ENCODE measurements at regions not wholly inside any gene's neighbourhood (a gene's known extent, or its start where the extent isn't known, plus 50 kb on each side); places are given as distances from the start of the nearest gene placed in this dataset.
"Not testable (repeated sequence)": the region's sequence is repeated elsewhere in the genome, so short reads cannot be mapped to it uniquely, and the experiment has no call there.

- DNase-seq: no peak
Measured at GRCh38 chr9:71504636-71505035, 263.7 kb downstream of the CEMIP2 start.

- DNase-seq: no peak
Measured at GRCh38 chr9:71498691-71499090, 269.6 kb downstream of the CEMIP2 start.

GRCh38 chr9:71490810-71491209 is 277.5 kb downstream of the CEMIP2 start:
- DNase-seq: no peak

- DNase-seq: no peak
Measured at GRCh38 chr9:71487061-71487460, 281.3 kb downstream of the CEMIP2 start.

GRCh38 chr9:71485326-71485725 is 283.0 kb downstream of the CEMIP2 start:
- DNase-seq: no peak

- no peak for DNase-seq
Measured at GRCh38 chr9:71483436-71483835, 284.9 kb downstream of the CEMIP2 start.

GRCh38 chr9:71479621-71480020 is 288.7 kb downstream of the CEMIP2 start:
- DNase-seq: no peak

GRCh38 chr9:71472400-71472799 is 295.9 kb downstream of the CEMIP2 start:
- no peak for DNase-seq

- no peak for DNase-seq
Measured at GRCh38 chr9:71465392-71465791, 302.9 kb downstream of the CEMIP2 start.

- DNase-seq: no peak
Measured at GRCh38 chr9:71459082-71459481, 309.2 kb downstream of the CEMIP2 start.

GRCh38 chr9:71446473-71447411 is 321.6 kb downstream of the CEMIP2 start:
- DNase-seq: no peak

GRCh38 chr9:71446106-71446472 is 322.2 kb downstream of the CEMIP2 start:
- DNase-seq: no peak

- no peak for DNase-seq
Measured at GRCh38 chr9:71442937-71443336, 321.5 kb upstream of the TRPM3 start.

- no peak for DNase-seq
Measured at GRCh38 chr9:71441266-71441665, 319.8 kb upstream of the TRPM3 start.

- no peak for DNase-seq
Measured at GRCh38 chr9:71431931-71432330, 310.5 kb upstream of the TRPM3 start.

- not testable (repeated sequence) for DNase-seq
Measured at GRCh38 chr9:71407341-71407740, 285.9 kb upstream of the TRPM3 start.

- no peak for DNase-seq
Measured at GRCh38 chr9:71403106-71403505, 281.7 kb upstream of the TRPM3 start.

GRCh38 chr9:71393005-71393404 is 271.6 kb upstream of the TRPM3 start:
- DNase-seq: no peak

- no peak for DNase-seq
Measured at GRCh38 chr9:71384343-71384742, 262.9 kb upstream of the TRPM3 start.

GRCh38 chr9:71383308-71383940 is 262.0 kb upstream of the TRPM3 start:
- DNase-seq: no peak

GRCh38 chr9:71368157-71368556 is 246.7 kb upstream of the TRPM3 start:
- no peak for DNase-seq

- DNase-seq: no peak
Measured at GRCh38 chr9:71364186-71364955, 242.9 kb upstream of the TRPM3 start.

GRCh38 chr9:71363286-71363961 is 242.0 kb upstream of the TRPM3 start:
- no peak for DNase-seq

All from activated CD8-positive, alpha-beta memory T cell treated with anti-CD3 and anti-CD28 coated beads, Interleukin-2, amount 50 U/mL, for 4 hours (primary cell).